HEK293T (cell line): ENCODE measurements at regions not wholly inside any gene's neighbourhood (a gene's known extent, or its start where the extent isn't known, plus 50 kb on each side); places are given as distances from the start of the nearest gene placed in this dataset.

Experiments
- BHLHE40 ChIP-seq: fragments of 450-650 bp; IDR thresholded peaks from 2 replicates; pipeline ENCODE4 v1.6.1; 2016; ENCODE audit warnings: mild to moderate bottlenecking, moderate library complexity, borderline replicate concordance
- L3MBTL2 ChIP-seq: fragments of 450-650 bp; conservative IDR thresholded peaks from 2 replicates; pipeline ENCODE4 v1.6.1; 2016; ENCODE audit warnings: mild to moderate bottlenecking
- SP1 ChIP-seq: fragments of 450-650 bp; IDR thresholded peaks from 2 replicates; pipeline ENCODE4 v1.6.1; 2017
- SUZ12 ChIP-seq: fragments of 450-650 bp; IDR thresholded peaks from 2 replicates; pipeline ENCODE4 v1.6.1; 2016; ENCODE audit warnings: mild to moderate bottlenecking
- ZNF384 ChIP-seq: fragments of 450-650 bp; IDR thresholded peaks from 2 replicates; pipeline ENCODE4 v1.6.1; 2016

- no peak for TF ChIP-seq ZNF384
- TF ChIP-seq SP1 = no peak
- TF ChIP-seq BHLHE40 = no peak
- TF ChIP-seq SUZ12 = no peak
- TF ChIP-seq L3MBTL2 = no peak
These were observed 383.6 kb upstream of the SEMA6D start for GRCh38 chr15:47333734-47334133.
